Thyroid gland (tissue), 4 donors: ENCODE measurements at regions not wholly inside any gene's neighbourhood (a gene's known extent, or its start where the extent isn't known, plus 50 kb on each side); places are given as distances from the start of the nearest gene placed in this dataset.

Experiments used
- DNase-seq, 2 donors: peaks; one replicate each; pipeline ENCODE4 v3.0.0-alpha.2; 2019
- H3K27ac ChIP-seq, 3 donors: fragments of 200-600 bp; sonication (generic); 1 replicate in 2 of 3; 2 replicates in 1 of 3; pipeline ENCODE4 v1.5.1; 2016 to 2019; ENCODE audit warnings: mild to moderate bottlenecking in 1 of 3, moderate library complexity in 1 of 3
- H3K27me3 ChIP-seq: fragments of 200-600 bp; sonication (generic); one replicate; pipeline ENCODE4 v1.5.1; 2019
- H3K36me3 ChIP-seq, 2 donors: fragments of 200-600 bp; sonication (generic); one replicate each; pipeline ENCODE4 v1.5.1; 2016 to 2019
- H3K4me1 ChIP-seq, 2 donors: fragments of 200-600 bp; sonication (generic); one replicate each; pipeline ENCODE4 v1.5.1; 2017 to 2019
- H3K4me3 ChIP-seq, 3 donors: fragments of 200-600 bp; sonication (generic); replicated peaks in 1 of 3; 1 replicate in 2 of 3; 2 replicates in 1 of 3; pipeline ENCODE4 v1.5.1; 2016; ENCODE audit warnings: mild to moderate bottlenecking in 1 of 3
- H3K9me3 ChIP-seq: fragments of 200-600 bp; sonication (generic); one replicate; pipeline ENCODE4 v1.5.1; 2017
- POLR2A ChIP-seq, 2 donors: fragments of 450-650 bp; IDR thresholded peaks; one replicate each; pipeline ENCODE4 v1.6.1; 2017; ENCODE audit warnings: antibody characterized with exemption in 2 of 2, mild to moderate bottlenecking in 2 of 2, moderate library complexity in 1 of 2
- WGBS, 2 donors: methylation state at CpG; one replicate each; pipeline ENCODE4 v1.1.5; 2017; 5-methylcytosine and 5-hydroxymethylcytosine counted together
- intact Hi-C: fragments of 100-400 bp; cut with DNase I; formaldehyde crosslinking; loops from one replicate; pipeline ENCODE4 v1.15.1; 2023
- TF ChIP-seq, protein P1 (sequence below), 6 experiments: fragments of 200-600 bp in 3 of 6; fragments of 450-650 bp in 3 of 6; sonication (generic) in 3 of 6; IDR thresholded peaks; one replicate each; pipeline ENCODE4 v1.5.1; 2016 to 2019; ENCODE audit warnings: antibody characterized with exemption in 6 of 6, mild to moderate bottlenecking in 2 of 6, inconsistent platforms in 1 of 6, moderate library complexity in 1 of 6

DNA sequence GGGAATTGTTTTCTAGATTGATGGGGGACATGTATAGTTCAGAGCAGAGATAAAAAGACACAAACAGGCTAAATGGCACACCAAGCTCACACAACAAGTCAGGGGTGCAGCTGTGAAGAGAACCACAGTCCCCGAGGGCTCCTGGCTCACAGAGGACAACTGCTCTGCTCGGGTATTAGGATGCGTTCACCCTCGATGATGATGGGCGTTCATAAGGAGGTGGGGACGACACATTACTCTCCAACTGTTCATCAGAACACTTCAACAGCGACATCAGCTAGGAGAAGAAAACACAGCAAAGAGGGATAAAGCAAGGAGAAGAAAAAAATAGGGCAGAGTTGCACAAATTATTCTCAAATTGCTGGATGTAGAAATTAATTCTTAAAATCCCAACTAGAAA is 174.8 kb upstream of the RREB1 start:
- DNase-seq, result no peak
- intact Hi-C loops, result no loop called here
- TF ChIP-seq, protein P1, sequence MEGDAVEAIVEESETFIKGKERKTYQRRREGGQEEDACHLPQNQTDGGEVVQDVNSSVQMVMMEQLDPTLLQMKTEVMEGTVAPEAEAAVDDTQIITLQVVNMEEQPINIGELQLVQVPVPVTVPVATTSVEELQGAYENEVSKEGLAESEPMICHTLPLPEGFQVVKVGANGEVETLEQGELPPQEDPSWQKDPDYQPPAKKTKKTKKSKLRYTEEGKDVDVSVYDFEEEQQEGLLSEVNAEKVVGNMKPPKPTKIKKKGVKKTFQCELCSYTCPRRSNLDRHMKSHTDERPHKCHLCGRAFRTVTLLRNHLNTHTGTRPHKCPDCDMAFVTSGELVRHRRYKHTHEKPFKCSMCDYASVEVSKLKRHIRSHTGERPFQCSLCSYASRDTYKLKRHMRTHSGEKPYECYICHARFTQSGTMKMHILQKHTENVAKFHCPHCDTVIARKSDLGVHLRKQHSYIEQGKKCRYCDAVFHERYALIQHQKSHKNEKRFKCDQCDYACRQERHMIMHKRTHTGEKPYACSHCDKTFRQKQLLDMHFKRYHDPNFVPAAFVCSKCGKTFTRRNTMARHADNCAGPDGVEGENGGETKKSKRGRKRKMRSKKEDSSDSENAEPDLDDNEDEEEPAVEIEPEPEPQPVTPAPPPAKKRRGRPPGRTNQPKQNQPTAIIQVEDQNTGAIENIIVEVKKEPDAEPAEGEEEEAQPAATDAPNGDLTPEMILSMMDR (IDR thresholded peaks at IDR 0.05), result no peak
- TF ChIP-seq POLR2A (IDR thresholded peaks at IDR 0.05), result no peak
- H3K27me3 ChIP-seq, result no peaks in the 10 kb centered on the region
- H3K27ac ChIP-seq, result no peak overlapping the region
- peaks cover 20 to 25% of the 10 kb centered on the region in 2 donors for H3K4me1 ChIP-seq
- H3K36me3 ChIP-seq, result no peaks in the 10 kb centered on the region
- no peak overlapping the region for H3K4me3 ChIP-seq
- H3K9me3 ChIP-seq, result no peaks in the 10 kb centered on the region
- 59 to 81% methylated on average over 7 of the region's 7 CpGs for WGBS, 2 donors

DNA sequence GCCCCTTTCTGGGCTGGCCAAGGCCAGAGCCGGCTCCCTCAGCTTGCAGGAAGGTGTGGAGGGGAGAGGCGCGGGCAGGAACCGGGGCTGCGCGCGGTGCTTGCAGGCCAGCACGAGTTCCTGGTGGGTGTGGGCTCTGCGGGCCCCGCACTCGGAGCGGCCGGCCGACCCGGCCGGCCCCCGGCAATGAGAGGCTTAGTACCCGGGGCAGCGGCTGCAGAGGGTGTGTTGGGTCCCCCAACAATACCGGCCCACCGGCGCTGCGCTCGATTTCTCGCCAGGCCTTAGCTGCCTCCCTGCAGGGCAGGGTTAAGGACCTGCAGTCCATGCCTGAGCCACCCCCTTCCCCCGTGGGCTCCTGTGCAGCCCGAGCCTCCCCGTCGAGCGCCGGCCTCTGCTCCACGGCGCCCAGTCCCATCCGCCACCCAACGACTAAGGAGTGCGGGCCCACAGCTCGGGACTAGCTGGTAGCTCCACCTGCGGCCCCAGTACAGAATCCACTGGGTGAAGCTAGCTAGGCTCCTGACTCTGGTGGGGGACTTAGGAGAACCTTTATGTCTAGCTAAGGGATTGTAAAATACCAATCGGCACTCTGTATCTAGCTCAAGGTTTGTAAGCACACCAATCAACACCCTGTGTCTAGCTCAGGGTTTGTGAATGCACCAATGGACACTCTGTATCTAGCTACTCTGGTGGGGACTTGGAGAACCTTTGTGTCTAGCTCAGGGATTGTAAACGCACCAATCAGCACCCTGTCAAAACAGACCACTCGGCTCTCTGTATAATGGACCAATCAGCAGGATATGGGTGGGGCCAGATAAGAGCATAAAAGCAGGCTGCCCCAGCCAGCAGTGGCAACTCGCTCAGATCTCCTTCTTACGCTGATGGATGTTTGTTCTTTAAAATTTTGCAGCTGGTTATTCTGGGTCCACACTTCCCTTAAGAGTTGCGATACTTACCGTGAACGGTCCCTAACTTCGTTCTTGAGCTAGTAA is 167.4 kb upstream of the RREB1 start:
- no peak for DNase-seq
- intact Hi-C loops, result no loop called here

DNA sequence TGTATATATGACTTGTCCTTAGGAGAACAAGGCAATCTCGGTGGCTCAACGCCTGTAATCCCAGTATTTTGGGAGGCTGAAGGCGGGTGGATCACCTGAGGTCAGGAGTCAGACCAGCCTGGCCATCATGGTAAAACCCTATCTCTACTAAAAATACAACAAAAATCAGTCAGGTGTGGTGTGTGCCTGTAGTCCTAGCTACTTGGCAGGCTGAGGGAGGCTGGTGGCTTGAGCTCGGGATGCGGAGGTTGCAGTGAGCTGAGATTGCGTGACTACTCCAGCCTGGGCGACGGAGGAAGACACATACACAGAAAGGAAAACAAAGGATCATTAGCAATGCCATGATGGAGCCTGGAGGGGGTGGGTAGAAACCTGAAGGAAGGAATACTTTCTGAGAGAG is 166.6 kb upstream of the RREB1 start:
- intact Hi-C loops, result no loop called here
- H3K36me3 ChIP-seq, result no peaks in the 10 kb centered on the region

More for the DNA sequence above, 167.4 kb upstream of the RREB1 start:
- no peaks in the 10 kb centered on the region for H3K27me3 ChIP-seq
- no peaks in the 10 kb centered on the region for H3K36me3 ChIP-seq
- H3K27ac ChIP-seq, result no peak overlapping the region
- no peak overlapping the region for H3K4me3 ChIP-seq
- peaks cover 12 to 15% of the 10 kb centered on the region in 2 donors for H3K4me1 ChIP-seq
- WGBS, 2 donors, result 79 to 87% methylated on average over 24 to 40 of the region's 47 CpGs
- no peaks in the 10 kb centered on the region for H3K9me3 ChIP-seq
- TF ChIP-seq, protein P1 (IDR thresholded peaks at IDR 0.05), result no peak
- TF ChIP-seq POLR2A (IDR thresholded peaks at IDR 0.05), result no peak

DNA sequence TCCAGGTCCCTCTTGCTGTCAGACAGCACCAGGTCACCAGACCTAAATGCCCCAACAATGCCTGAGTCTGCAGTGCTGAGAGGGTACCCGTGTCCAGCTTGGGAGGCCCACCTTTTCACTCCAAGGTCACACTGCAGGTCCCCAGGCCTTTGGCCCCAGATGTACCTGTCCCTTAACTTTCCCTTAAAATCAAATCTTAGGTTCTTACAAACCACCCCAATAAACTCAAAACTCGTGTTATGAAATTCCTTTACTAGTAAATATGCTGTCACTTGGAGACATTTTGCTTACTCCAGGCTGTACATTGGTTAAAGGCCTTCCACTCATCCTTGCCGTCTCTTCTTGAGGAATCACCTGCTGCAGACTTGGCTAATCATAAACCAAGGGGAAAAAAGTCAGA is 165.7 kb upstream of the RREB1 start:
- H3K27me3 ChIP-seq, result no peaks in the 10 kb centered on the region

More for the DNA sequence above, 166.6 kb upstream of the RREB1 start:
- TF ChIP-seq, protein P1 (IDR thresholded peaks at IDR 0.05), result no peak
- peak; percentile 34 to 68 for DNase-seq
- peak overlapping the region in 2 of 3 donors; percentile 13 to 69 for H3K27ac ChIP-seq
- no peaks in the 10 kb centered on the region for H3K9me3 ChIP-seq
- no peaks in the 10 kb centered on the region for H3K27me3 ChIP-seq
- no peak overlapping the region for H3K4me3 ChIP-seq
- WGBS, 2 donors, result 77 to 91% methylated on average over 8 of the region's 8 CpGs
- peaks cover 12 to 15% of the 10 kb centered on the region in 2 donors for H3K4me1 ChIP-seq

More for the DNA sequence above, 165.7 kb upstream of the RREB1 start:
- Histone ChIP-seq H3K4me3 (no peak overlapping the region), H3K4me1 (peaks cover 18 to 23% of the 10 kb centered on the region in 2 donors), H3K9me3 (no peaks in the 10 kb centered on the region), H3K36me3 (no peaks in the 10 kb centered on the region), H3K27ac (peak overlapping the region; percentile 69 to 78 (median 70))
- TF ChIP-seq, protein P1 (IDR thresholded peaks at IDR 0.05), result no peak
- no peak for TF ChIP-seq POLR2A (IDR thresholded peaks at IDR 0.05)
- no peak for DNase-seq
- WGBS, 2 donors, result 84 to 87% methylated on average over 3 of the region's 3 CpGs
- intact Hi-C loops, result no loop called here
